ENCODE measurements at regions not wholly inside any gene's neighbourhood (a gene's known extent, or its start where the extent isn't known, plus 50 kb on each side); places are given as distances from the start of the nearest gene placed in this dataset.

- no peak overlapping the region for H3K18ac ChIP-seq (ENCODE audit: insufficient read length, low read depth, low read length)
- no peak overlapping the region for H2AFZ ChIP-seq (ENCODE audit: low read length)
- no peaks in the 10 kb centered on the region for H3K4me1 ChIP-seq (ENCODE audit: insufficient read depth, low read length)
- no peak overlapping the region for H3K27ac Mint-ChIP-seq
- no peaks in the 10 kb centered on the region for H4K20me1 ChIP-seq (ENCODE audit: control insufficient read depth, insufficient read depth, insufficient read length)
- H4K5ac ChIP-seq (ENCODE audit: insufficient read length, low read depth, low read length) = no peak overlapping the region
- no peak overlapping the region for H3K4me2 ChIP-seq (ENCODE audit: insufficient read depth, insufficient read length, low read length)
- H2BK20ac ChIP-seq (ENCODE audit: low read depth, low read length, poor library complexity, severe bottlenecking) = no peak overlapping the region
- no peaks in the 10 kb centered on the region for H3K9me3 ChIP-seq (ENCODE audit: control insufficient read depth, low read depth, low read length)
- H2BK120ac ChIP-seq (ENCODE audit: low read depth, low read length, poor library complexity, severe bottlenecking) = no peak overlapping the region
- TF ChIP-seq CTCF (conservative IDR thresholded peaks at IDR 0.05) = no peak
- H3K27ac ChIP-seq (ENCODE audit: insufficient read length, low read depth, low read length) = no peak overlapping the region
- H3K23ac ChIP-seq (ENCODE audit: insufficient read length, low read depth, low read length) = no peak overlapping the region
- H3K4me1 Mint-ChIP-seq = no peaks in the 10 kb centered on the region
- DNase-seq = no peak
- H3K9me3 Mint-ChIP-seq = no peaks in the 10 kb centered on the region
- no peaks in the 10 kb centered on the region for H3K79me1 ChIP-seq (ENCODE audit: insufficient read depth, low read depth, low read length, poor library complexity, severe bottlenecking)
- no peak overlapping the region for H4K91ac ChIP-seq (ENCODE audit: insufficient read length, low read depth, low read length)
- no peaks in the 10 kb centered on the region for H3K79me2 ChIP-seq (ENCODE audit: insufficient read depth, low read length)
- no CpG with 5 or more reads among the region's 2 CpGs for WGBS (ENCODE audit: extremely low coverage, insufficient read length, low lambda C conversion rate)
- no peak overlapping the region for H2BK12ac ChIP-seq (ENCODE audit: insufficient read length, low read depth, low read length)
- no peak overlapping the region for H2BK15ac ChIP-seq (ENCODE audit: low read depth, low read length)
- H3K27me3 Mint-ChIP-seq (ENCODE audit: low read depth) = peaks cover 2% of the 10 kb centered on the region
- H2BK5ac ChIP-seq (ENCODE audit: insufficient read length, low read length) = no peak overlapping the region
- no peak overlapping the region for H3K9ac ChIP-seq (ENCODE audit: extremely low read depth, insufficient read length, low read length)
- H4K8ac ChIP-seq (replicated peaks; ENCODE audit: insufficient read length, low read depth, low read length) = no peak overlapping the region
- no peak overlapping the region for H2AK5ac ChIP-seq (ENCODE audit: insufficient read length, low read length)
- H3K56ac ChIP-seq (ENCODE audit: insufficient read length, low read depth, low read length) = no peak overlapping the region
- no peak overlapping the region for H3T11ph ChIP-seq (ENCODE audit: low read length)
- no peaks in the 10 kb centered on the region for H3K23me2 ChIP-seq (ENCODE audit: insufficient read length, low read depth, low read length, poor library complexity, severe bottlenecking)
- H3K27me3 ChIP-seq (ENCODE audit: insufficient read depth, low read length) = no peaks in the 10 kb centered on the region
- no peak overlapping the region for H3K4me3 Mint-ChIP-seq
- H3K36me3 Mint-ChIP-seq (ENCODE audit: insufficient read depth in 1 of 3, low read depth in 3 of 3) = no peaks in the 10 kb centered on the region; a peak in 1 of 7 replicates
- no peak overlapping the region for H3K14ac ChIP-seq (ENCODE audit: insufficient read depth, low read length)
- H3K4ac ChIP-seq (ENCODE audit: low read depth, low read length) = no peak overlapping the region
These were observed 464.2 kb downstream of the QKI start for GRCh38 chr6:163878698-163879097.

Data from H9 (cell line).